GM06990 (cell line): ENCODE measurements at regions not wholly inside any gene's neighbourhood (a gene's known extent, or its start where the extent isn't known, plus 50 kb on each side); places are given as distances from the start of the nearest gene placed in this dataset.

Experiments
- DNase-seq: peaks from one replicate; pipeline ENCODE4 v3.0.0-alpha.2; 2011; ENCODE audit not compliant: insufficient read length; ENCODE audit errors: extremely low read depth
- H3K27me3 ChIP-seq: replicated peaks from 2 replicates; pipeline ENCODE4 v1.6.0; 2011; ENCODE audit warnings: low read length; ENCODE audit not compliant: control insufficient read depth, insufficient read depth
- H3K36me3 ChIP-seq: 2 replicates; pipeline ENCODE4 v1.5.1; 2011; ENCODE audit warnings: low read length; ENCODE audit not compliant: control insufficient read depth, insufficient read depth
- H3K4me3 ChIP-seq: replicated peaks from 2 replicates; pipeline ENCODE4 v1.5.1; 2011; ENCODE audit warnings: low read depth, mild to moderate bottlenecking, control low read depth, low read length
- CTCF ChIP-seq: IDR thresholded peaks from 2 replicates; pipeline ENCODE4 v1.5.1; 2011; ENCODE audit warnings: low read length, control low read depth, mild to moderate bottlenecking, inconsistent platforms; ENCODE audit not compliant: insufficient read depth, poor library complexity, severe bottlenecking

- H3K27me3 ChIP-seq = no peaks in the 10 kb centered on the region
- no peaks in the 10 kb centered on the region for H3K36me3 ChIP-seq
- no peak for TF ChIP-seq CTCF
- no peak for DNase-seq
- no peak overlapping the region for H3K4me3 ChIP-seq
These were observed 776.9 kb downstream of the SLC6A15 start for GRCh38 chr12:84135586-84136279.

- Histone ChIP-seq H3K36me3 (no peaks in the 10 kb centered on the region), H3K27me3 (no peaks in the 10 kb centered on the region), H3K4me3 (no peak overlapping the region)
- TF ChIP-seq CTCF = no peak
- DNase-seq = no peak
These were observed 777.7 kb downstream of the SLC6A15 start for GRCh38 chr12:84134797-84135366.

- H3K4me3 ChIP-seq = no peak overlapping the region
- DNase-seq = no peak
- no peaks in the 10 kb centered on the region for H3K27me3 ChIP-seq
- TF ChIP-seq CTCF = no peak
- no peaks in the 10 kb centered on the region for H3K36me3 ChIP-seq
These were observed 781.5 kb downstream of the SLC6A15 start for GRCh38 chr12:84131076-84131475.

GRCh38 chr12:84128117-84128991, 784.2 kb downstream of the SLC6A15 start:
- no peak for TF ChIP-seq CTCF
- no peak overlapping the region for H3K4me3 ChIP-seq
- DNase-seq = no peak
- no peaks in the 10 kb centered on the region for H3K27me3 ChIP-seq
- no peaks in the 10 kb centered on the region for H3K36me3 ChIP-seq

- Histone ChIP-seq H3K27me3 (no peaks in the 10 kb centered on the region), H3K36me3 (no peaks in the 10 kb centered on the region), H3K4me3 (no peak overlapping the region)
- DNase-seq = no peak
- no peak for TF ChIP-seq CTCF
These were observed 788.4 kb downstream of the SLC6A15 start for GRCh38 chr12:84124211-84124610.
